Esophagus muscularis mucosa (tissue), 4 donors: ENCODE measurements at regions not wholly inside any gene's neighbourhood (a gene's known extent, or its start where the extent isn't known, plus 50 kb on each side); places are given as distances from the start of the nearest gene placed in this dataset.

Source experiments
- DNase-seq: peaks from one replicate; pipeline ENCODE4 v3.0.0-alpha.2; 2017; ENCODE audit errors: extremely low spot score
- H3K27ac ChIP-seq, 4 donors: fragments of 200-600 bp; sonication (generic); replicated peaks in 1 of 4; 1 replicate in 3 of 4; 2 replicates in 1 of 4; pipeline ENCODE4 v1.5.1; 2016 to 2019; ENCODE audit warnings: mild to moderate bottlenecking in 1 of 4
- H3K27me3 ChIP-seq, 4 donors: fragments of 200-600 bp; sonication (generic); one replicate each; pipeline versions ENCODE4 v1.5.1 to v1.6.0; 2016 to 2019
- H3K36me3 ChIP-seq, 4 donors: fragments of 200-600 bp; sonication (generic); one replicate each; pipeline ENCODE4 v1.5.1; 2016 to 2019
- H3K4me1 ChIP-seq, 4 donors: fragments of 200-600 bp; sonication (generic); one replicate each; pipeline ENCODE4 v1.5.1; 2016 to 2019
- H3K4me3 ChIP-seq, 4 donors: fragments of 200-600 bp; sonication (generic); 1 replicate in 2 of 4; 2 replicates in 2 of 4; pipeline ENCODE4 v1.5.1; 2016 to 2019; ENCODE audit warnings: mild to moderate bottlenecking in 4 of 4, moderate library complexity in 1 of 4
- H3K9me3 ChIP-seq, 4 donors: fragments of 200-600 bp; sonication (generic); 1 replicate in 3 of 4; 2 replicates in 1 of 4; pipeline ENCODE4 v1.5.1; 2016 to 2019
- EP300 ChIP-seq: sonication (generic); formaldehyde crosslinking; IDR thresholded peaks from one replicate; pipeline ENCODE4 v1.6.1; 2017; ENCODE audit warnings: antibody characterized with exemption
- POLR2A ChIP-seq: fragments of 450-650 bp; IDR thresholded peaks from one replicate; pipeline ENCODE4 v1.6.1; 2017; ENCODE audit warnings: antibody characterized with exemption, moderate library complexity, mild to moderate bottlenecking, low read depth
- POLR2AphosphoS5 ChIP-seq, 2 donors: sonication (generic); formaldehyde crosslinking; IDR thresholded peaks; one replicate each; pipeline ENCODE4 v1.6.1; 2017; ENCODE audit warnings: antibody characterized with exemption in 2 of 2
- WGBS: methylation state at CpG from one replicate; pipeline ENCODE4 v1.1.5; 2018; 5-methylcytosine and 5-hydroxymethylcytosine counted together
- intact Hi-C: fragments of 100-400 bp; cut with DNase I; formaldehyde crosslinking; loops from one replicate; pipeline ENCODE4 v1.15.1; 2023
- TF ChIP-seq, protein P1 (sequence below), 3 experiments: fragments of 200-600 bp in 2 of 3; fragments of 450-650 bp in 1 of 3; sonication (generic) in 2 of 3; IDR thresholded peaks; one replicate each; pipeline ENCODE4 v1.5.1; 2017 to 2019; ENCODE audit warnings: antibody characterized with exemption in 3 of 3, mild to moderate bottlenecking in 2 of 3, moderate library complexity in 1 of 3

- 82% methylated on average over 16 of the region's 16 CpGs for WGBS
- H3K36me3 ChIP-seq, result no peaks in the 10 kb centered on the region
- H3K4me3 ChIP-seq, result no peak overlapping the region
- H3K9me3 ChIP-seq, result no peaks in the 10 kb centered on the region
- no peak for DNase-seq
- H3K27me3 ChIP-seq, result no peaks in the 10 kb centered on the region
- H3K4me1 ChIP-seq, result peaks cover 0 to 13% (median 0%) of the 10 kb centered on the region in 4 donors
- H3K27ac ChIP-seq, result no peak overlapping the region
- TF ChIP-seq POLR2AphosphoS5 (IDR thresholded peaks at IDR 0.05) (no peak), EP300 (no peak), POLR2A (no peak)
- TF ChIP-seq, protein P1, sequence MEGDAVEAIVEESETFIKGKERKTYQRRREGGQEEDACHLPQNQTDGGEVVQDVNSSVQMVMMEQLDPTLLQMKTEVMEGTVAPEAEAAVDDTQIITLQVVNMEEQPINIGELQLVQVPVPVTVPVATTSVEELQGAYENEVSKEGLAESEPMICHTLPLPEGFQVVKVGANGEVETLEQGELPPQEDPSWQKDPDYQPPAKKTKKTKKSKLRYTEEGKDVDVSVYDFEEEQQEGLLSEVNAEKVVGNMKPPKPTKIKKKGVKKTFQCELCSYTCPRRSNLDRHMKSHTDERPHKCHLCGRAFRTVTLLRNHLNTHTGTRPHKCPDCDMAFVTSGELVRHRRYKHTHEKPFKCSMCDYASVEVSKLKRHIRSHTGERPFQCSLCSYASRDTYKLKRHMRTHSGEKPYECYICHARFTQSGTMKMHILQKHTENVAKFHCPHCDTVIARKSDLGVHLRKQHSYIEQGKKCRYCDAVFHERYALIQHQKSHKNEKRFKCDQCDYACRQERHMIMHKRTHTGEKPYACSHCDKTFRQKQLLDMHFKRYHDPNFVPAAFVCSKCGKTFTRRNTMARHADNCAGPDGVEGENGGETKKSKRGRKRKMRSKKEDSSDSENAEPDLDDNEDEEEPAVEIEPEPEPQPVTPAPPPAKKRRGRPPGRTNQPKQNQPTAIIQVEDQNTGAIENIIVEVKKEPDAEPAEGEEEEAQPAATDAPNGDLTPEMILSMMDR (IDR thresholded peaks at IDR 0.05), result no peak
- intact Hi-C loops, result no loop called here
Observed at GRCh38 chr2:128773641-128774319, 455.1 kb upstream of the HS6ST1 start.

GRCh38 chr2:128774320-128775216, 455.9 kb upstream of the HS6ST1 start:
- no peak for DNase-seq
- TF ChIP-seq POLR2AphosphoS5 (IDR thresholded peaks at IDR 0.05) (no peak), POLR2A (no peak), EP300 (no peak)
- TF ChIP-seq, protein P1 (IDR thresholded peaks at IDR 0.05), result no peak
- 84% methylated on average over 7 of the region's 7 CpGs for WGBS

GRCh38 chr2:128775217-128775913, 456.7 kb upstream of the HS6ST1 start:
- no peaks in the 10 kb centered on the region for H3K9me3 ChIP-seq
- no peaks in the 10 kb centered on the region for H3K36me3 ChIP-seq
- H3K4me1 ChIP-seq, result peaks cover 0 to 13% (median 0%) of the 10 kb centered on the region in 4 donors
- intact Hi-C loops, result no loop called here
- DNase-seq, result no peak
- H3K4me3 ChIP-seq, result no peak overlapping the region
- H3K27ac ChIP-seq, result no peak overlapping the region
- TF ChIP-seq EP300, result no peak
- no peak for TF ChIP-seq POLR2AphosphoS5 (IDR thresholded peaks at IDR 0.05)
- TF ChIP-seq, protein P1 (IDR thresholded peaks at IDR 0.05), result no peak
- no peak for TF ChIP-seq POLR2A
- no peaks in the 10 kb centered on the region for H3K27me3 ChIP-seq
- 90% methylated on average over 10 of the region's 10 CpGs for whole genome bisulfite sequencing

More at GRCh38 chr2:128774320-128775216, 455.9 kb upstream of the HS6ST1 start:
- intact Hi-C loops, result no loop called here
- Histone ChIP-seq H3K4me3 (no peak overlapping the region), H3K4me1 (peaks cover 0 to 13% (median 0%) of the 10 kb centered on the region in 4 donors), H3K9me3 (no peaks in the 10 kb centered on the region), H3K36me3 (no peaks in the 10 kb centered on the region), H3K27me3 (no peaks in the 10 kb centered on the region), H3K27ac (no peak overlapping the region)

DNA sequence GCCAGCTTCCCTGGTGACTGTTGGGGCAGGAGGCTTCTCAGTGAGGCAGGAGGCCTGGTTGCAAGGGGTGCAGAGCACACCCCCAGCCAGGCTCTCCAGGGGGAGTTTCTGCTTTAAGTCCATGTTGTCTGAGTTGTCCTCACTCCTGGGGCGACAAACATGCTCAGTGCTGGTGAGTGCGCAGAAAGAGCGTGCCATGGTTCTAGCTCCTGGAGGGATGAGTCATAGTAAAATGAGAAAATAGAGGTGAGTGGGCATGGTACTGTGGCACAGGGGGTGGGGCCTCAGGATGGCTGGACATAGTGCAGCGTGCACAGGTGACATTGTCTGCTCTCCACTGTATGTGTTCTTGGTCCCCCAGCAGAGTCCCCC, 457.2 kb upstream of the HS6ST1 start:
- Histone ChIP-seq H3K4me1 (peaks cover 0 to 13% (median 0%) of the 10 kb centered on the region in 4 donors), H3K4me3 (no peak overlapping the region), H3K27me3 (no peaks in the 10 kb centered on the region), H3K27ac (no peak overlapping the region), H3K36me3 (no peaks in the 10 kb centered on the region), H3K9me3 (no peaks in the 10 kb centered on the region)
- TF ChIP-seq POLR2A, result no peak
- DNase-seq, result no peak
- 96% methylated on average over 4 of the region's 4 CpGs for WGBS
- intact Hi-C loops, result no loop called here
